ENCODE measurements at regions not wholly inside any gene's neighbourhood (a gene's known extent, or its start where the extent isn't known, plus 50 kb on each side); places are given as distances from the start of the nearest gene placed in this dataset.
A peak's percentile ranks its signal among the peaks of the same experiment; 100 is the strongest.

DNA sequence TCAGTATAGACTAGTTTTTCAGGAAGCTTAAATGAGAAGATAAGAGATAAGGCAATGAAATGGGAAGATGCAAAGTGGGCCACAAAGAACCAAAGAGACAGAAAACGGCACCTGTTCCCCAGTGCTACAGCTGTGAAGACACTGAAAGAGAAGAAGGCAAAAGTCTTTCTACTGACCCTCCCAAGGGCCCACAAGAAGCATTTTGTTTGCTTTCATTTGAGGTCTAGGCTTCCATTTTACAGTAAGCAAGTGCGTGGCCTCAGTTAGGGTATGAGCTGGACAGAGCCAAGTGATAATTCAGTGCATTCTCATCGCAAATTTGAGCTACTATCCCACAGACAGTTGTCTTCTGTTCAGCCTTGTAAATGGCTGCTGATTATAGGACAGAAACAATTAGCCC lies 53.4 kb upstream of the STK17B start:
- TF ChIP-seq, protein P1, sequence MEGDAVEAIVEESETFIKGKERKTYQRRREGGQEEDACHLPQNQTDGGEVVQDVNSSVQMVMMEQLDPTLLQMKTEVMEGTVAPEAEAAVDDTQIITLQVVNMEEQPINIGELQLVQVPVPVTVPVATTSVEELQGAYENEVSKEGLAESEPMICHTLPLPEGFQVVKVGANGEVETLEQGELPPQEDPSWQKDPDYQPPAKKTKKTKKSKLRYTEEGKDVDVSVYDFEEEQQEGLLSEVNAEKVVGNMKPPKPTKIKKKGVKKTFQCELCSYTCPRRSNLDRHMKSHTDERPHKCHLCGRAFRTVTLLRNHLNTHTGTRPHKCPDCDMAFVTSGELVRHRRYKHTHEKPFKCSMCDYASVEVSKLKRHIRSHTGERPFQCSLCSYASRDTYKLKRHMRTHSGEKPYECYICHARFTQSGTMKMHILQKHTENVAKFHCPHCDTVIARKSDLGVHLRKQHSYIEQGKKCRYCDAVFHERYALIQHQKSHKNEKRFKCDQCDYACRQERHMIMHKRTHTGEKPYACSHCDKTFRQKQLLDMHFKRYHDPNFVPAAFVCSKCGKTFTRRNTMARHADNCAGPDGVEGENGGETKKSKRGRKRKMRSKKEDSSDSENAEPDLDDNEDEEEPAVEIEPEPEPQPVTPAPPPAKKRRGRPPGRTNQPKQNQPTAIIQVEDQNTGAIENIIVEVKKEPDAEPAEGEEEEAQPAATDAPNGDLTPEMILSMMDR (IDR thresholded peaks at IDR 0.05; ENCODE audit: unreplicated experiment), result no peak
- Mint-ChIP-seq H3K27me3 (ENCODE audit: insufficient read depth, unreplicated experiment) (no peaks in the 10 kb centered on the region), H3K27ac (ENCODE audit: low read depth, unreplicated experiment) (no peak overlapping the region), H3K4me3 (ENCODE audit: unreplicated experiment) (no peak overlapping the region), H3K4me1 (ENCODE audit: insufficient read depth, unreplicated experiment) (peaks cover 33% of the 10 kb centered on the region), H3K9me3 (ENCODE audit: unreplicated experiment) (no peaks in the 10 kb centered on the region), H3K36me3 (ENCODE audit: insufficient read depth, unreplicated experiment) (no peaks in the 10 kb centered on the region)
- DNase-seq (ENCODE audit: unreplicated experiment), result no peak
- BruUV-seq (replicated peaks), result no TSS peak
- CTCF ChIA-PET, result interaction anchor here (0.6 to 1.0 kb wide), 2 partner anchors 10 to 327 kb away, joined by 3 read pairs; no protein-coding TSS in a partner anchor
- intact Hi-C loops (cut with micrococcal nuclease), result no loop called here
- POLR2A ChIA-PET, result interaction anchor here (1.0 kb wide), 1 partner anchor 68 kb away, joined by 3 read pairs; no protein-coding TSS in a partner anchor

DNA sequence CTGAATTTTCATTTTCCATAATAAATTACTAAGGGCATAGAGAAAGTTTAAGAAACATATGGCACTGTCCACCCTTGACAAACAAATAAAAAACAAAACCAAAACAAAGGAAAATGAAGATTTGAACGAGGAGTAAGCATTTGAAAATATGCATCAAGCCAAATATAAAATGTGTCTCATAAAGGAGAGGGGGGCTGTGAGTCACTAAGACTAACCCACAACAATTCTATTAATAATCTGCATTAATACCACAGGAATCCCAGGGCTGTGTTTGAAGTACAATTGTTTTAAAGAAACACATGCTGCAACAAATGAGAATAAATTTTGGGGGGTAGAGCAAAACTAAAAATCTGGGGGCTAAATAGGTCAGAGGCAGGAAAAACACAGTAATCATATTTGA lies 53.8 kb upstream of the STK17B start:
- intact Hi-C loops (cut with micrococcal nuclease), result no loop called here
- no peak for DNase-seq (ENCODE audit: unreplicated experiment)
- H3K27ac Mint-ChIP-seq (ENCODE audit: low read depth, unreplicated experiment), result no peak overlapping the region
- POLR2A ChIA-PET, result no interaction called here
- H3K4me1 Mint-ChIP-seq (ENCODE audit: insufficient read depth, unreplicated experiment), result peaks cover 33% of the 10 kb centered on the region
- no peaks in the 10 kb centered on the region for H3K36me3 Mint-ChIP-seq (ENCODE audit: insufficient read depth, unreplicated experiment)
- no peak overlapping the region for H3K4me3 Mint-ChIP-seq (ENCODE audit: unreplicated experiment)
- TF ChIP-seq, protein P1 (IDR thresholded peaks at IDR 0.05; ENCODE audit: unreplicated experiment), result no peak
- no peaks in the 10 kb centered on the region for H3K9me3 Mint-ChIP-seq (ENCODE audit: unreplicated experiment)
- no peaks in the 10 kb centered on the region for H3K27me3 Mint-ChIP-seq (ENCODE audit: insufficient read depth, unreplicated experiment)
- CTCF ChIA-PET, result interaction anchor here (1.0 kb wide), 1 partner anchor 11 kb away, joined by 3 read pairs; no protein-coding TSS in a partner anchor
- BruUV-seq (replicated peaks), result no TSS peak

DNA sequence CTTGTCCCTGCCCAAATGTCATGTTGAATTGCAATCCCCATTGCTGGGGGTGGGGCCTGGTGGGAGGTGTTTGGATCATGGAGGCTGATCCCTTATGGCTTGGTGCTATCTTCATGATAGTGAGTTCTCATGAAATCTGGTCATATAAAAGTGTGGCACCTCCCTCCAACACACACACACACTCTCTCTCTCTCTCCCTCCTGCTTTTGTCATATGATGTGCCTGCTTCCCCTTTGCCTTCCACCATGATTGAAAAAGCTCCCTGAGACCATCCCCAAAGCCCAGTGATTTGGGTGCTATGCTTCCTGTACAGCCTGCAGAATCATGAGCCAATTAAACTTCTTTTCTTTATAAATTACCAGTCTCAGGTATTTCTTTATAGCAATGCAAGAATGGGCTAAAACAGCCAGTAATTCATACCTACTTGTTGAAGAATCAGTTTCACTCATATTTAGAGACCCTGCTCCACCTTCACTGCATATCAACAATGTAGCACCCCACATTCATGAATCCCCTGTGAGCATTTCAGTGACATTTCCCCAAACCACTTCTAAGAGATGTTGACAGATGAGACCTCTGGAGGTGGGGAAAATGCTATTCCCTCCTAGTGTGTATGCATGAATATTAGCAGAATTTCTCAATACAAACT lies 54.8 kb upstream of the STK17B start:
- DNase-seq (ENCODE audit: unreplicated experiment), result no peak
- H3K4me1 Mint-ChIP-seq (ENCODE audit: insufficient read depth, unreplicated experiment), result peaks cover 33% of the 10 kb centered on the region
- no TSS peak for BruUV-seq (replicated peaks)
- H3K36me3 Mint-ChIP-seq (ENCODE audit: insufficient read depth, unreplicated experiment), result no peaks in the 10 kb centered on the region
- no peaks in the 10 kb centered on the region for H3K27me3 Mint-ChIP-seq (ENCODE audit: insufficient read depth, unreplicated experiment)
- no peaks in the 10 kb centered on the region for H3K9me3 Mint-ChIP-seq (ENCODE audit: unreplicated experiment)
- CTCF ChIA-PET, result interaction anchor here (0.6 to 1.5 kb wide), 2 partner anchors 54 to 228 kb away, joined by 3 to 6 read pairs; no protein-coding TSS in a partner anchor
- POLR2A ChIA-PET, result no interaction called here
- TF ChIP-seq, protein P1 (IDR thresholded peaks at IDR 0.05; ENCODE audit: unreplicated experiment), result no peak
- H3K27ac Mint-ChIP-seq (ENCODE audit: low read depth, unreplicated experiment), result peak overlapping the region; percentile 16
- H3K4me3 Mint-ChIP-seq (ENCODE audit: unreplicated experiment), result no peak overlapping the region
- intact Hi-C loops (cut with micrococcal nuclease), result no loop called here

DNA sequence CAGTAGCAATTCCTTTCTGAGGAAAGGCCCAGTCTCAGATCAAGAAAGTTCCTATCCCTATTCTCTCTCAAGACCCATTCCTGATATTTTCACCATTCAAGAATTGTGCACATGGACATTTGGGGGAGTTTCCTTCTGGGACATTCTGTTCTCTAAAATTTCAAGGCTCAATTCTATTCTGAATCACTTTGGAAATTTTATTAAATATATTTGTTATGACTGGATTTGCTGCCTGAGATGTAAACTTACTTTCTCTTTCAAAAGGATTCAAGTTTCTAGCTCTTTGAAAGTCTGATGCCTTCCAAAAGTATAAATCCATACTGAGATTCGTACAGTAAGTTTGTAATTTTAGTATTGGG lies 55.3 kb upstream of the STK17B start:
- H3K9me3 Mint-ChIP-seq (ENCODE audit: unreplicated experiment), result no peaks in the 10 kb centered on the region
- H3K36me3 Mint-ChIP-seq (ENCODE audit: insufficient read depth, unreplicated experiment), result no peaks in the 10 kb centered on the region
- no peak overlapping the region for H3K27ac Mint-ChIP-seq (ENCODE audit: low read depth, unreplicated experiment)
- ChIA-PET CTCF (interaction anchor here (0.6 to 1.5 kb wide), 2 partner anchors 53 to 227 kb away, joined by 3 to 6 read pairs; no protein-coding TSS in a partner anchor), POLR2A (interaction anchor here (0.6 to 0.7 kb wide), 2 partner anchors 60 to 113 kb away, joined by 3 read pairs; no protein-coding TSS in a partner anchor)
- peaks cover 33% of the 10 kb centered on the region for H3K4me1 Mint-ChIP-seq (ENCODE audit: insufficient read depth, unreplicated experiment)
- intact Hi-C loops (cut with micrococcal nuclease), result no loop called here
- no peaks in the 10 kb centered on the region for H3K27me3 Mint-ChIP-seq (ENCODE audit: insufficient read depth, unreplicated experiment)
- BruUV-seq (replicated peaks), result no TSS peak
- no peak for DNase-seq (ENCODE audit: unreplicated experiment)
- H3K4me3 Mint-ChIP-seq (ENCODE audit: unreplicated experiment), result no peak overlapping the region
- TF ChIP-seq, protein P1 (IDR thresholded peaks at IDR 0.05; ENCODE audit: unreplicated experiment), result no peak
